Smooth muscle cell (in vitro differentiated cells): ENCODE measurements at regions not wholly inside any gene's neighbourhood (a gene's known extent, or its start where the extent isn't known, plus 50 kb on each side); places are given as distances from the start of the nearest gene placed in this dataset.
"Not testable (repeated sequence)": the region's sequence is repeated elsewhere in the genome, so short reads cannot be mapped to it uniquely, and the experiment has no call there.

Source experiments
- DNase-seq: peaks from one replicate; lab custom pipeline; 2025; ENCODE audit not compliant: unreplicated experiment; lab: John Stamatoyannopoulos, UW
- H2AFZ ChIP-seq: fragments of 200-600 bp; sonication (generic); 2 replicates; pipeline ENCODE4 v1.6.0; 2016; ENCODE audit warnings: antibody characterized with exemption, low read depth, mild to moderate bottlenecking
- H3F3A ChIP-seq: fragments of 200-600 bp; sonication (generic); 2 replicates; pipeline ENCODE4 v1.6.0; 2017; ENCODE audit warnings: antibody characterized with exemption, low read depth
- H3K27ac ChIP-seq: fragments of 200-600 bp; sonication (generic); 2 replicates; pipeline ENCODE4 v1.5.1; 2016; ENCODE audit warnings: low read depth, mild to moderate bottlenecking
- H3K27me3 ChIP-seq: fragments of 200-600 bp; sonication (generic); 2 replicates; pipeline ENCODE4 v1.6.1; 2016; ENCODE audit warnings: low read depth, mild to moderate bottlenecking
- H3K36me3 ChIP-seq: fragments of 200-600 bp; sonication (generic); 2 replicates; pipeline ENCODE4 v1.5.1; 2016; ENCODE audit warnings: low read depth
- H3K4me1 ChIP-seq: fragments of 200-600 bp; sonication (generic); 2 replicates; pipeline ENCODE4 v1.5.1; 2016; ENCODE audit warnings: low read depth
- H3K4me2 ChIP-seq: fragments of 200-600 bp; sonication (generic); 2 replicates; pipeline ENCODE4 v1.6.0; 2016; ENCODE audit warnings: mild to moderate bottlenecking
- H3K4me3 ChIP-seq: fragments of 200-600 bp; sonication (generic); 2 replicates; pipeline ENCODE4 v1.5.1; 2016; ENCODE audit warnings: mild to moderate bottlenecking
- H3K79me2 ChIP-seq: fragments of 200-600 bp; sonication (generic); 2 replicates; pipeline ENCODE4 v1.6.0; 2016; ENCODE audit warnings: low read depth, mild to moderate bottlenecking
- H3K9ac ChIP-seq: fragments of 200-600 bp; sonication (generic); 2 replicates; pipeline ENCODE4 v1.6.0; 2016; ENCODE audit warnings: low read depth
- H3K9me3 ChIP-seq: fragments of 200-600 bp; sonication (generic); replicated peaks from 2 replicates; pipeline ENCODE4 v1.5.1; 2016; ENCODE audit warnings: low read depth
- H4K20me1 ChIP-seq: fragments of 200-600 bp; sonication (generic); 2 replicates; pipeline ENCODE4 v1.6.0; 2016; ENCODE audit warnings: low read depth
- CTCF ChIP-seq: fragments of 200-600 bp; sonication (generic); IDR thresholded peaks from 2 replicates; pipeline ENCODE4 v1.5.1; 2017; ENCODE audit warnings: borderline replicate concordance, mild to moderate bottlenecking, antibody characterized with exemption; ENCODE audit not compliant: insufficient read depth, poor library complexity, severe bottlenecking
- WGBS: methylation state at CpG from one replicate; pipeline ENCODE4 v1.1.7; 2016; ENCODE audit warnings: low lambda C conversion rate; 5-methylcytosine and 5-hydroxymethylcytosine counted together

GRCh38 chr2:186968277-186968676, 119.3 kb upstream of the ZSWIM2 start:
- Histone ChIP-seq H3K9me3 (no peaks in the 10 kb centered on the region), H3K36me3 (no peaks in the 10 kb centered on the region), H3K79me2 (no peaks in the 10 kb centered on the region), H4K20me1 (no peaks in the 10 kb centered on the region), H3K4me2 (no peak overlapping the region), H3K27ac (no peak overlapping the region), H3K4me1 (no peaks in the 10 kb centered on the region), H2AFZ (no peak overlapping the region), H3K27me3 (no peaks in the 10 kb centered on the region), H3F3A (no peaks in the 10 kb centered on the region), H3K9ac (no peak overlapping the region), H3K4me3 (no peak overlapping the region)
- no peak for TF ChIP-seq CTCF
- 82% methylated on average over 4 of the region's 4 CpGs for WGBS
- no peak for DNase-seq

GRCh38 chr2:186966015-186966414, 117.0 kb upstream of the ZSWIM2 start:
- 96% methylated on average over 4 of the region's 4 CpGs for WGBS

GRCh38 chr2:186962085-186962747, 113.2 kb upstream of the ZSWIM2 start:
- H3K27me3 ChIP-seq: no peaks in the 10 kb centered on the region
- H2AFZ ChIP-seq: no peak overlapping the region
- H3K9me3 ChIP-seq: no peaks in the 10 kb centered on the region
- 99% methylated on average over 40 of the region's 46 CpGs for WGBS
- H4K20me1 ChIP-seq: no peaks in the 10 kb centered on the region
- no peaks in the 10 kb centered on the region for H3K4me1 ChIP-seq
- H3K4me2 ChIP-seq: no peak overlapping the region
- no peak for DNase-seq
- H3K4me3 ChIP-seq: no peak overlapping the region
- H3F3A ChIP-seq: no peaks in the 10 kb centered on the region
- H3K27ac ChIP-seq: no peak overlapping the region
- no peak overlapping the region for H3K9ac ChIP-seq
- no peaks in the 10 kb centered on the region for H3K79me2 ChIP-seq
- no peak for TF ChIP-seq CTCF
- H3K36me3 ChIP-seq: no peaks in the 10 kb centered on the region

More at GRCh38 chr2:186966015-186966414, 117.0 kb upstream of the ZSWIM2 start:
- no peak for DNase-seq
- Histone ChIP-seq H3K79me2 (no peaks in the 10 kb centered on the region), H2AFZ (no peak overlapping the region), H3K36me3 (no peaks in the 10 kb centered on the region), H3K4me2 (no peak overlapping the region), H3K4me3 (no peak overlapping the region), H3K27ac (no peak overlapping the region), H3K27me3 (no peaks in the 10 kb centered on the region), H3K9me3 (no peaks in the 10 kb centered on the region), H3F3A (no peaks in the 10 kb centered on the region), H3K4me1 (no peaks in the 10 kb centered on the region), H3K9ac (no peak overlapping the region), H4K20me1 (no peaks in the 10 kb centered on the region)
- no peak for TF ChIP-seq CTCF

GRCh38 chr2:186960241-186960640, 111.3 kb upstream of the ZSWIM2 start:
- not testable (repeated sequence) for H4K20me1 ChIP-seq, H3F3A ChIP-seq, H3K9ac ChIP-seq, H3K27me3 ChIP-seq, H2AFZ ChIP-seq, H3K27ac ChIP-seq, H3K9me3 ChIP-seq, H3K36me3 ChIP-seq, H3K4me3 ChIP-seq, DNase-seq, H3K4me2 ChIP-seq, H3K79me2 ChIP-seq, H3K4me1 ChIP-seq
- 97% methylated on average over 5 of the region's 5 CpGs for WGBS
